GM18907 (cell line): ENCODE measurements at regions not wholly inside any gene's neighbourhood (a gene's known extent, or its start where the extent isn't known, plus 50 kb on each side); places are given as distances from the start of the nearest gene placed in this dataset.

ENCODE experiments used
- ATAC-seq: cut with Tn5 transposase; IDR thresholded peaks from one replicate; pipeline ENCODE4 v1.9.1; 2021; ENCODE audit warnings: mild to moderate bottlenecking, moderate library complexity; ENCODE audit not compliant: unreplicated experiment

- no peak for ATAC-seq
These were observed 317.8 kb downstream of the GPATCH2 start for GRCh38 chr1:217313096-217313495.

- ATAC-seq = no peak
These were observed 319.1 kb downstream of the GPATCH2 start for GRCh38 chr1:217311766-217312165.

GRCh38 chr1:217311269-217311668 is 319.6 kb downstream of the GPATCH2 start:
- no peak for ATAC-seq

GRCh38 chr1:217281332-217281731 is 349.6 kb downstream of the GPATCH2 start:
- ATAC-seq = no peak

GRCh38 chr1:217275655-217276398 is 355.1 kb downstream of the GPATCH2 start:
- no peak for ATAC-seq

GRCh38 chr1:217274927-217275654 is 355.8 kb downstream of the GPATCH2 start:
- ATAC-seq = no peak

- no peak for ATAC-seq
These were observed 356.5 kb downstream of the GPATCH2 start for GRCh38 chr1:217274416-217274815.

- ATAC-seq = no peak
These were observed 357.0 kb downstream of the GPATCH2 start for GRCh38 chr1:217273866-217274265.

- no peak for ATAC-seq
These were observed 358.5 kb downstream of the GPATCH2 start for GRCh38 chr1:217272385-217272784.

- ATAC-seq = no peak
These were observed 360.8 kb downstream of the GPATCH2 start for GRCh38 chr1:217270101-217270500.

- ATAC-seq = no peak
These were observed 362.8 kb downstream of the GPATCH2 start for GRCh38 chr1:217268058-217268457.

GRCh38 chr1:217261636-217262035 is 369.3 kb downstream of the GPATCH2 start:
- no peak for ATAC-seq

- ATAC-seq = no peak
These were observed 370.2 kb downstream of the GPATCH2 start for GRCh38 chr1:217260676-217261075.

GRCh38 chr1:217253985-217254384 is 376.9 kb downstream of the GPATCH2 start:
- ATAC-seq = no peak

GRCh38 chr1:217253351-217253750 is 377.5 kb downstream of the GPATCH2 start:
- ATAC-seq = no peak

GRCh38 chr1:217251121-217251520 is 379.8 kb downstream of the GPATCH2 start:
- ATAC-seq = no peak

GRCh38 chr1:217249857-217250256 is 381.0 kb downstream of the GPATCH2 start:
- no peak for ATAC-seq

GRCh38 chr1:217244971-217245370 is 385.9 kb downstream of the GPATCH2 start:
- ATAC-seq = no peak

- no peak for ATAC-seq
These were observed 390.2 kb downstream of the GPATCH2 start for GRCh38 chr1:217240656-217241055.

- ATAC-seq = no peak
These were observed 391.9 kb downstream of the GPATCH2 start for GRCh38 chr1:217238945-217239344.

GRCh38 chr1:217230412-217230811 is 400.5 kb downstream of the GPATCH2 start:
- ATAC-seq = no peak

- ATAC-seq = no peak
These were observed 402.2 kb downstream of the GPATCH2 start for GRCh38 chr1:217228689-217229088.
